Testis (tissue), 2 donors: ENCODE measurements at regions not wholly inside any gene's neighbourhood (a gene's known extent, or its start where the extent isn't known, plus 50 kb on each side); places are given as distances from the start of the nearest gene placed in this dataset.

Experiments
- POLR2A ChIP-seq: fragments of 450-650 bp; IDR thresholded peaks from one replicate; pipeline ENCODE4 v1.6.1; 2017; ENCODE audit warnings: antibody characterized with exemption, mild to moderate bottlenecking, moderate library complexity
- TF ChIP-seq, protein P1 (sequence below), 3 experiments: fragments of 450-650 bp in 2 of 3; fragments of 200-600 bp in 1 of 3; sonication (generic) in 1 of 3; IDR thresholded peaks; one replicate each; pipeline ENCODE4 v1.5.1; 2016 to 2019; ENCODE audit warnings: antibody characterized with exemption in 3 of 3, mild to moderate bottlenecking in 2 of 3, moderate library complexity in 1 of 3

DNA sequence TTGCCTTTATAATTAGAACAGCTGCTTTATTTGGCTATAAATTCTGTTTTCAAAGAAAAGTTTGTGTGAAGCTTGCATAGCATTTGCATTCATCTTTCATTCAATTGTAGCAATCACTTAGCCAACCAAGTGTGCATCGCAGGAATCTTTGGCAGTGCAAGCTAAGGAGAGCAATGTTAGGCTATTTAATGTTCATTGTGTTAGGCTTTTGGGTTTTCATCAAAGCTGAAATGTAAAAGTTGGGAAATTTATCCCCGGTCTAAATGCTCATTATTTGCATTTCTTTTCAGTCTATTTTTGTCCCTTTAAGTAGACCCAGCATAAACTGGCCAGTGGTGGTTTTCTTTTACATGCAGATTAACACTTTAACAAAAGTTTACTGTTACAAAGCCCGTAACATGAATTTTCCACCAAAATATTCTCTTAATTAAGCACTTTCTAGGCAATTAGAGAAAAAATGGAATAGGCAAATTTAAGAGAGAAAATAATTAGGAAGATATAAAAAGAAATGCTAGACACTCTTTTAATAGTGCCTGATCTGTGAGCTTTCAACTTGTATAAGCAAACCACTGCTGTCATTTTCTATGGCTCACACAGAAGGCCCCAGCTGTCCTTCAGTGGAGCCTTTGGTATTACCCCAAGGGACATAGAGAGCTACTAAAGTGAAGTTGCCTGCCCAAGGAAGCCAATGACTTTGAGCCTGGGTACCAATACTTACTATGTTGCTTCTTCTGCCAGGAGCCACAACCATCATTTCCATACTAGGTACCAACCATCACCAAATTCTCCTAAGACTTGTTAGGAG, 898.9 kb upstream of the SEL1L start:
- TF ChIP-seq, protein P1, sequence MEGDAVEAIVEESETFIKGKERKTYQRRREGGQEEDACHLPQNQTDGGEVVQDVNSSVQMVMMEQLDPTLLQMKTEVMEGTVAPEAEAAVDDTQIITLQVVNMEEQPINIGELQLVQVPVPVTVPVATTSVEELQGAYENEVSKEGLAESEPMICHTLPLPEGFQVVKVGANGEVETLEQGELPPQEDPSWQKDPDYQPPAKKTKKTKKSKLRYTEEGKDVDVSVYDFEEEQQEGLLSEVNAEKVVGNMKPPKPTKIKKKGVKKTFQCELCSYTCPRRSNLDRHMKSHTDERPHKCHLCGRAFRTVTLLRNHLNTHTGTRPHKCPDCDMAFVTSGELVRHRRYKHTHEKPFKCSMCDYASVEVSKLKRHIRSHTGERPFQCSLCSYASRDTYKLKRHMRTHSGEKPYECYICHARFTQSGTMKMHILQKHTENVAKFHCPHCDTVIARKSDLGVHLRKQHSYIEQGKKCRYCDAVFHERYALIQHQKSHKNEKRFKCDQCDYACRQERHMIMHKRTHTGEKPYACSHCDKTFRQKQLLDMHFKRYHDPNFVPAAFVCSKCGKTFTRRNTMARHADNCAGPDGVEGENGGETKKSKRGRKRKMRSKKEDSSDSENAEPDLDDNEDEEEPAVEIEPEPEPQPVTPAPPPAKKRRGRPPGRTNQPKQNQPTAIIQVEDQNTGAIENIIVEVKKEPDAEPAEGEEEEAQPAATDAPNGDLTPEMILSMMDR (IDR thresholded peaks at IDR 0.05) = no peak
- no peak for TF ChIP-seq POLR2A
